HCT116 (cell line): ENCODE measurements at regions not wholly inside any gene's neighbourhood (a gene's known extent, or its start where the extent isn't known, plus 50 kb on each side); places are given as distances from the start of the nearest gene placed in this dataset.

Source experiments
- ATAC-seq: fragments of 200-7000 bp; cut with Tn5 transposase; 2 replicates; pipeline ENCODE4 v1.9.1; 2020; ENCODE audit warnings: mild to moderate bottlenecking, moderate library complexity
- BruUV-seq: library from RNA; stranded (reverse); fragments of 400-500 nt; replicated peaks from 2 replicates; lab custom pipeline; 2021; lab: Mats Ljungman, UMichigan
- CTCF ChIA-PET: fragments of 300-600 bp; sonication (Branson Sonifier 250); formaldehyde crosslinking; loops from one replicate; lab custom pipeline; 2021; ENCODE audit warnings: antibody characterized with exemption; lab: Charles Lee
- POLR2A ChIA-PET: fragments of 300-600, 350-600 bp; sonication (Branson Sonifier 250); formaldehyde crosslinking; loops from one replicate; lab custom pipeline; 2021; ENCODE audit warnings: antibody characterized with exemption; lab: Charles Lee
- RAD21 ChIA-PET, 2 experiments: fragments of 300-600 bp; sonication (Branson Sonifier 250); formaldehyde crosslinking; loops; one replicate each; lab custom pipeline; 2023; ENCODE audit warnings: low total read pairs in 2 of 2; ENCODE audit not compliant: uncharacterized antibody in 2 of 2, unreplicated experiment in 2 of 2, low non-redundant PET in 1 of 2; lab: Charles Lee
- DNase-seq: peaks from one replicate; pipeline ENCODE4 v3.0.0-alpha.2; 2010; ENCODE audit warnings: low read depth, low spot score
- H2AFZ ChIP-seq: fragments of 200-600 bp; shearing (Covaris generic), sonication (generic); 2 replicates; pipeline ENCODE4 v1.6.1; 2017; ENCODE audit warnings: low read depth, mixed run types, mixed read lengths, antibody characterized with exemption, low read length; ENCODE audit not compliant: poor library complexity, severe bottlenecking
- H3K27ac ChIP-seq: 2 replicates; pipeline ENCODE4 v1.5.1; 2012; ENCODE audit warnings: low read depth, low read length
- H3K27me3 ChIP-seq: fragments of 200-600 bp; sonication (generic); 2 replicates; pipeline ENCODE4 v1.6.1; 2016; ENCODE audit warnings: mixed run types, low read length, mixed read lengths; ENCODE audit not compliant: insufficient read depth
- H3K36me3 ChIP-seq, 2 experiments: fragments of 200-500 bp in 1 of 2; fragments of 200-600 bp in 1 of 2; sonication (Bioruptor generic) in 1 of 2; sonication (generic) in 1 of 2; 2 replicates each; pipeline versions ENCODE4 v1.5.1 to v1.6.1; 2014 to 2016; ENCODE audit warnings: low read length in 2 of 2, inconsistent platforms in 1 of 2, mixed read lengths in 1 of 2, mixed run types in 1 of 2; ENCODE audit not compliant: insufficient read depth in 2 of 2, control insufficient read depth in 1 of 2
- H3K4me1 ChIP-seq, 2 experiments: fragments of 200-600 bp in 1 of 2; sonication (generic) in 1 of 2; 2 replicates each; pipeline versions ENCODE4 v1.5.1 to v1.6.1; 2012 to 2017; ENCODE audit warnings: low read length in 2 of 2, inconsistent platforms in 1 of 2, mild to moderate bottlenecking in 1 of 2, mixed read lengths in 1 of 2, mixed run types in 1 of 2, moderate library complexity in 1 of 2; ENCODE audit not compliant: insufficient read depth in 2 of 2, control insufficient read depth in 1 of 2
- H3K4me2 ChIP-seq: fragments of 200-600 bp; sonication (generic); 2 replicates; pipeline ENCODE4 v1.6.1; 2017; ENCODE audit warnings: mixed run types, low read length, mixed read lengths
- H3K4me3 ChIP-seq, 2 experiments: fragments of 200-600 bp in 1 of 2; sonication (generic) in 1 of 2; replicated peaks in 1 of 2; 2 replicates each; pipeline ENCODE4 v1.5.1; 2011 to 2016; ENCODE audit warnings: low read length in 2 of 2, control low read depth in 1 of 2, low read depth in 1 of 2, mild to moderate bottlenecking in 1 of 2, mixed read lengths in 1 of 2, mixed run types in 1 of 2
- H3K79me2 ChIP-seq: fragments of 200-600 bp; sonication (generic); 2 replicates; pipeline ENCODE4 v1.6.1; 2017; ENCODE audit warnings: mild to moderate bottlenecking, mixed run types, low read length, moderate library complexity, mixed read lengths; ENCODE audit not compliant: insufficient read depth
- H3K9ac ChIP-seq: fragments of 200-600 bp; sonication (generic); 2 replicates; pipeline ENCODE4 v1.6.1; 2016; ENCODE audit warnings: low read length, mixed read lengths
- H3K9me2 ChIP-seq: fragments of 200-600 bp; sonication (generic), shearing (Covaris generic); 2 replicates; pipeline ENCODE4 v1.6.1; 2017; ENCODE audit warnings: mixed run types, mild to moderate bottlenecking, moderate library complexity; ENCODE audit not compliant: insufficient read depth
- H3K9me3 ChIP-seq, 2 experiments: fragments of 200-500 bp in 1 of 2; fragments of 200-600 bp in 1 of 2; sonication (Bioruptor generic) in 1 of 2; sonication (generic) in 1 of 2; 2 replicates each; pipeline ENCODE4 v1.6.1; 2014 to 2017; ENCODE audit warnings: low read length in 2 of 2, mixed read lengths in 2 of 2, inconsistent platforms in 1 of 2, low read depth in 1 of 2, mild to moderate bottlenecking in 1 of 2, mixed run types in 1 of 2, moderate library complexity in 1 of 2; ENCODE audit not compliant: control insufficient read depth in 1 of 2, insufficient read depth in 1 of 2
- H4K20me1 ChIP-seq: fragments of 200-600 bp; sonication (generic), shearing (Covaris generic); 2 replicates; pipeline ENCODE4 v1.6.1; 2017; ENCODE audit warnings: mixed run types, mild to moderate bottlenecking, moderate library complexity; ENCODE audit not compliant: insufficient read depth
- CBX3 ChIP-seq: IDR thresholded peaks from 2 replicates; pipeline ENCODE4 v1.6.1; 2012; ENCODE audit warnings: low read depth
- CTCF ChIP-seq, 3 experiments: fragments of 200-600 bp in 1 of 3; sonication (generic) in 1 of 3; IDR thresholded peaks in 2 of 3; conservative IDR thresholded peaks in 1 of 3; 2 replicates each; pipeline ENCODE4 v1.5.1; 2012 to 2017; ENCODE audit warnings: low read depth in 2 of 3, low read length in 2 of 3, antibody characterized with exemption in 1 of 3, borderline replicate concordance in 1 of 3, control low read depth in 1 of 3, mild to moderate bottlenecking in 1 of 3, mixed read lengths in 1 of 3, mixed run types in 1 of 3, moderate library complexity in 1 of 3; ENCODE audit not compliant: insufficient read depth in 1 of 3
- EGR1 ChIP-seq: IDR thresholded peaks from 2 replicates; pipeline ENCODE4 v1.6.1; 2012; ENCODE audit warnings: low read depth
- EZH2 ChIP-seq: fragments of 200-600 bp; sonication (generic); IDR thresholded peaks from 2 replicates; pipeline ENCODE4 v1.6.1; 2017; ENCODE audit warnings: antibody characterized with exemption, mixed run types
- POLR2A ChIP-seq: IDR thresholded peaks from 2 replicates; pipeline ENCODE4 v1.7.0; 2011; ENCODE audit warnings: borderline replicate concordance; ENCODE audit not compliant: insufficient read depth, insufficient read length; ENCODE audit errors: extremely low read depth
- POLR2AphosphoS5 ChIP-seq: IDR thresholded peaks from 2 replicates; pipeline ENCODE4 v1.6.1; 2011; ENCODE audit warnings: mild to moderate bottlenecking, low read depth, low read length, moderate library complexity
- SIN3A ChIP-seq: IDR thresholded peaks from 2 replicates; pipeline ENCODE4 v1.6.1; 2012; ENCODE audit warnings: low read depth
- ZBTB33 ChIP-seq: IDR thresholded peaks from 2 replicates; pipeline ENCODE4 v1.6.1; 2011; ENCODE audit warnings: mild to moderate bottlenecking, low read length, moderate library complexity; ENCODE audit not compliant: insufficient replicate concordance; ENCODE audit errors: extremely low read depth
- ZFX ChIP-seq: fragments of 450-650 bp; IDR thresholded peaks from 2 replicates; pipeline ENCODE4 v1.6.1; 2017
- intact Hi-C: fragments of 100-400 bp; cut with micrococcal nuclease; formaldehyde crosslinking; loops from 2 replicates; pipeline ENCODE4 v1.10.0; 2022

GRCh38 chr5:88089719-88090390 lies 178.8 kb downstream of the TMEM161B start:
- intact Hi-C loops = no loop called here
- Histone ChIP-seq H3K9ac (no peak overlapping the region), H3K4me3 (no peak overlapping the region), H4K20me1 (no peaks in the 10 kb centered on the region), H3K4me2 (no peak overlapping the region)
- no peak for ATAC-seq
- ChIA-PET RAD21 (no interaction called here), CTCF (no interaction called here)
- no peak for TF ChIP-seq POLR2A
- no peak for TF ChIP-seq CBX3
- no peak for TF ChIP-seq CTCF (IDR thresholded peaks at IDR 0.05 in 2 of 3, conservative IDR thresholded peaks at IDR 0.05 in 1 of 3; ENCODE audit: borderline replicate concordance in 1 of 3, insufficient read depth in 1 of 3, low read depth in 2 of 3, low read length in 2 of 3)
- TF ChIP-seq EGR1 = no peak
- TF ChIP-seq POLR2AphosphoS5 = no peak
- TF ChIP-seq ZBTB33 = no peak
- no peak for TF ChIP-seq ZFX
- TF ChIP-seq SIN3A = no peak
- TF ChIP-seq EZH2 = no peak
- TF ChIP-seq, all 23 proteins: peak for 0
- Histone ChIP-seq H3K9me3 (no peaks in the 10 kb centered on the region), H3K36me3 (no peaks in the 10 kb centered on the region), H3K4me1 (no peaks in the 10 kb centered on the region), H3K27me3 (no peaks in the 10 kb centered on the region), H3K9me2 (no peaks in the 10 kb centered on the region), H3K79me2 (no peaks in the 10 kb centered on the region), H3K27ac (no peak overlapping the region), H2AFZ (no peak overlapping the region)
- POLR2A ChIA-PET = no interaction called here
- no TSS peak for BruUV-seq
- no peak for DNase-seq
